HEK293 (cell line): ENCODE measurements at regions not wholly inside any gene's neighbourhood (a gene's known extent, or its start where the extent isn't known, plus 50 kb on each side); places are given as distances from the start of the nearest gene placed in this dataset.

Experiments used
- CTCF ChIA-PET: fragments of 350-600 bp; formaldehyde crosslinking; extraction: SDS; loops from one replicate; lab custom pipeline; 2021; ENCODE audit warnings: antibody characterized with exemption; lab: Yijun Ruan, JAX
- POLR2A ChIA-PET: fragments of 300-600 bp; formaldehyde crosslinking; extraction: SDS; loops from one replicate; lab custom pipeline; 2020; ENCODE audit warnings: antibody characterized with exemption, inconsistent platforms; lab: Yijun Ruan, JAX
- H3K27ac ChIP-seq: fragments of 200-500 bp; sonication (Bioruptor generic); 2 replicates; pipeline ENCODE4 v1.5.1; 2014; ENCODE audit warnings: low read depth, low read length, control low read depth, inconsistent platforms; ENCODE audit errors: extremely low read depth
- H3K36me3 ChIP-seq, 2 experiments: fragments of 200-500 bp in 1 of 2; sonication (Bioruptor generic) in 1 of 2; 1 replicate in 1 of 2; 2 replicates in 1 of 2; pipeline ENCODE4 v1.5.1; 2014 to 2017; ENCODE audit warnings: inconsistent platforms in 2 of 2, low read length in 2 of 2; ENCODE audit not compliant: control insufficient read depth in 2 of 2, insufficient read depth in 1 of 2
- H3K4me1 ChIP-seq: fragments of 200-500 bp; sonication (Bioruptor generic); 2 replicates; pipeline ENCODE4 v1.5.1; 2014; ENCODE audit warnings: mild to moderate bottlenecking, low read length, inconsistent platforms; ENCODE audit not compliant: control insufficient read depth, insufficient read depth
- H3K4me3 ChIP-seq: 2 replicates; pipeline ENCODE4 v1.5.1; 2011; ENCODE audit warnings: low read depth, mild to moderate bottlenecking, control low read depth, low read length, moderate library complexity
- H3K9me3 ChIP-seq: fragments of 200-500 bp; sonication (Bioruptor generic); 2 replicates; pipeline ENCODE4 v1.5.1; 2014; ENCODE audit warnings: low read depth, low read length, inconsistent platforms; ENCODE audit not compliant: control insufficient read depth, insufficient read depth
- GFI1B ChIP-seq: fragments of 450-650 bp; formaldehyde crosslinking; IDR thresholded peaks from 2 replicates; pipeline ENCODE4 v1.5.1; 2016; ENCODE audit warnings: missing biosample characterization, missing genetic modification characterization
- GLIS1 ChIP-seq: fragments of 450-650 bp; formaldehyde crosslinking; IDR thresholded peaks from 2 replicates; pipeline ENCODE4 v1.5.1; 2016; ENCODE audit warnings: missing biosample characterization, missing genetic modification characterization
- KLF10 ChIP-seq: fragments of 450-650 bp; IDR thresholded peaks from 2 replicates; pipeline ENCODE4 v1.5.1; 2018; ENCODE audit warnings: missing biosample characterization, mild to moderate bottlenecking, missing genetic modification characterization
- SCRT2 ChIP-seq: fragments of 450-650 bp; formaldehyde crosslinking; IDR thresholded peaks from 2 replicates; pipeline ENCODE4 v1.5.1; 2016; ENCODE audit warnings: missing biosample characterization, missing genetic modification characterization
- TCF7L2 ChIP-seq: IDR thresholded peaks from 2 replicates; pipeline ENCODE4 v1.6.1; 2011; ENCODE audit warnings: low read depth, mild to moderate bottlenecking, inconsistent platforms, low read length, moderate library complexity, borderline replicate concordance
- ZBTB20 ChIP-seq: fragments of 450-650 bp; formaldehyde crosslinking; IDR thresholded peaks from 2 replicates; pipeline ENCODE4 v1.5.1; 2016; ENCODE audit warnings: missing biosample characterization, missing genetic modification characterization
- ZBTB7A ChIP-seq: fragments of 450-650 bp; formaldehyde crosslinking; IDR thresholded peaks from 2 replicates; pipeline ENCODE4 v1.5.1; 2016; ENCODE audit warnings: low read depth, missing biosample characterization, missing genetic modification characterization
- ZIC2 ChIP-seq: fragments of 450-650 bp; formaldehyde crosslinking; IDR thresholded peaks from 2 replicates; pipeline ENCODE4 v1.5.1; 2016; ENCODE audit warnings: missing biosample characterization, missing genetic modification characterization
- ZNF324 ChIP-seq: fragments of 450-650 bp; formaldehyde crosslinking; IDR thresholded peaks from 2 replicates; pipeline ENCODE4 v1.5.1; 2016; ENCODE audit warnings: missing biosample characterization, missing genetic modification characterization
- ZNF335 ChIP-seq: fragments of 450-650 bp; formaldehyde crosslinking; conservative IDR thresholded peaks from 2 replicates; pipeline ENCODE4 v1.5.1; 2016; ENCODE audit warnings: missing biosample characterization, missing genetic modification characterization
- ZNF416 ChIP-seq: fragments of 450-650 bp; formaldehyde crosslinking; IDR thresholded peaks from 2 replicates; pipeline ENCODE4 v1.5.1; 2016; ENCODE audit warnings: missing biosample characterization, missing genetic modification characterization
- ZNF48 ChIP-seq: fragments of 450-650 bp; formaldehyde crosslinking; IDR thresholded peaks from 2 replicates; pipeline ENCODE4 v1.5.1; 2016; ENCODE audit warnings: missing biosample characterization, missing genetic modification characterization
- ZNF701 ChIP-seq: fragments of 450-650 bp; formaldehyde crosslinking; IDR thresholded peaks from 2 replicates; pipeline ENCODE4 v1.5.1; 2016; ENCODE audit warnings: missing biosample characterization, missing genetic modification characterization
- TF ChIP-seq, protein P1 (sequence below): fragments of 450-650 bp; formaldehyde crosslinking; IDR thresholded peaks from 2 replicates; pipeline ENCODE4 v1.5.1; 2017; ENCODE audit warnings: missing biosample characterization, missing genetic modification characterization
- TF ChIP-seq, protein P2 (sequence below): fragments of 450-650 bp; formaldehyde crosslinking; IDR thresholded peaks from 2 replicates; pipeline ENCODE4 v1.5.1; 2016; ENCODE audit warnings: missing biosample characterization, missing genetic modification characterization, low read depth
- TF ChIP-seq, protein P3 (sequence below): fragments of 450-650 bp; IDR thresholded peaks from 2 replicates; pipeline ENCODE4 v1.5.1; 2018; ENCODE audit warnings: missing biosample characterization, missing genetic modification characterization

DNA sequence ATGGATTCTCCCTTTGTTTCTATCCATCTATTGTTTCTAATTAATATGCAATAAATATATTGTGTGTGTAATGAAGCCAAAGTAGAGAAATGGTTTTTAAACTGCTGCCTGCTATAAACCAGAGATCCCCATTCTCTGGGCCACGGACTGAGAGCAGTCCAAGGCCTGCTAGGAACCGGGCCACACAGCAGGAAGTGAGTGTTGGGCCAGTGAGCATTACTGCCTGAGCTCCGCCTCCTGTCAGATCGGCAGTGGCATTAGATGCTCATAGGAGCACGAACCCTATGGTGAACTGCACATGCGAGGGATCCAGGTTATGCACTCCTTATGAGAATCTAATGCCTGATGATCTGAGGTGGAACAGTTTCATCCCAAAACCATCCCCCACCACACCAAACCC lies 85.2 kb upstream of the POMGNT2 start:
- H3K9me3 ChIP-seq = no peaks in the 10 kb centered on the region
- H3K4me3 ChIP-seq = no peak overlapping the region
- POLR2A ChIA-PET = no interaction called here
- TF ChIP-seq ZNF416 (tag by site-specific recombination) (no peak), KLF10 (tag by site-specific recombination) (no peak), ZBTB20 (no peak), ZNF48 (no peak), GFI1B (tag by site-specific recombination) (no peak)
- H3K27ac ChIP-seq = no peak overlapping the region
- H3K4me1 ChIP-seq = no peaks in the 10 kb centered on the region
- H3K36me3 ChIP-seq = no peaks in the 10 kb centered on the region
- CTCF ChIA-PET = no interaction called here

DNA sequence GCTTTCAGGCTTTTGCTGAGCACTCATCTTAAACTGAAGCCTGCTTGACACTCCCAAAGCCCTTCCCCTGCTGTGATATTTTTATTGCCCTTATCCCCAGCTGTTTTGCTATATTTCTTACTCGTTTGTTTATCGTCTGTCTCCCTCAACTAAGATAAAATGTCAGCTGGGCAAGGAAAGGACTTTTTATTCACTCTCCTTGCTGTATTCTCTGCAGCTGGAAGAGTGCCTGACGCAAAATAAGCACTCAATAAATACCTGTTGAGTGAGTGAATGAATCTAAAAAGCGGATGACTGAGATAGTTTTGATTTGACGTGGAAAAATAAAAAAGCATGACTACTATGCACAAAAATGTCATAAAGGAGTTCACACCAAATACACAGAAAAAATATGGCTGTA lies 84.8 kb upstream of the POMGNT2 start:
- CTCF ChIA-PET = no interaction called here
- Histone ChIP-seq H3K9me3 (no peaks in the 10 kb centered on the region), H3K27ac (no peak overlapping the region), H3K4me1 (no peaks in the 10 kb centered on the region), H3K36me3 (no peaks in the 10 kb centered on the region), H3K4me3 (no peak overlapping the region)
- POLR2A ChIA-PET = no interaction called here
- TF ChIP-seq ZIC2 (peak; percentile 38), ZNF324 (tag by site-specific recombination) (no peak), GLIS1 (tag by site-specific recombination) (peak; percentile 22; the same call in 1 of the 2 replicates), ZNF701 (tag by site-specific recombination) (no peak), ZNF335 (no peak), SCRT2 (tag by site-specific recombination) (0 out of 2 replicates have a peak, but pooled peaks have one; percentile 35), TCF7L2 (no peak)
- TF ChIP-seq, protein P1, sequence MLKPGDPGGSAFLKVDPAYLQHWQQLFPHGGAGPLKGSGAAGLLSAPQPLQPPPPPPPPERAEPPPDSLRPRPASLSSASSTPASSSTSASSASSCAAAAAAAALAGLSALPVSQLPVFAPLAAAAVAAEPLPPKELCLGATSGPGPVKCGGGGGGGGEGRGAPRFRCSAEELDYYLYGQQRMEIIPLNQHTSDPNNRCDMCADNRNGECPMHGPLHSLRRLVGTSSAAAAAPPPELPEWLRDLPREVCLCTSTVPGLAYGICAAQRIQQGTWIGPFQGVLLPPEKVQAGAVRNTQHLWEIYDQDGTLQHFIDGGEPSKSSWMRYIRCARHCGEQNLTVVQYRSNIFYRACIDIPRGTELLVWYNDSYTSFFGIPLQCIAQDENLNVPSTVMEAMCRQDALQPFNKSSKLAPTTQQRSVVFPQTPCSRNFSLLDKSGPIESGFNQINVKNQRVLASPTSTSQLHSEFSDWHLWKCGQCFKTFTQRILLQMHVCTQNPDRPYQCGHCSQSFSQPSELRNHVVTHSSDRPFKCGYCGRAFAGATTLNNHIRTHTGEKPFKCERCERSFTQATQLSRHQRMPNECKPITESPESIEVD (tag by site-specific recombination) = peak; percentile 64

DNA sequence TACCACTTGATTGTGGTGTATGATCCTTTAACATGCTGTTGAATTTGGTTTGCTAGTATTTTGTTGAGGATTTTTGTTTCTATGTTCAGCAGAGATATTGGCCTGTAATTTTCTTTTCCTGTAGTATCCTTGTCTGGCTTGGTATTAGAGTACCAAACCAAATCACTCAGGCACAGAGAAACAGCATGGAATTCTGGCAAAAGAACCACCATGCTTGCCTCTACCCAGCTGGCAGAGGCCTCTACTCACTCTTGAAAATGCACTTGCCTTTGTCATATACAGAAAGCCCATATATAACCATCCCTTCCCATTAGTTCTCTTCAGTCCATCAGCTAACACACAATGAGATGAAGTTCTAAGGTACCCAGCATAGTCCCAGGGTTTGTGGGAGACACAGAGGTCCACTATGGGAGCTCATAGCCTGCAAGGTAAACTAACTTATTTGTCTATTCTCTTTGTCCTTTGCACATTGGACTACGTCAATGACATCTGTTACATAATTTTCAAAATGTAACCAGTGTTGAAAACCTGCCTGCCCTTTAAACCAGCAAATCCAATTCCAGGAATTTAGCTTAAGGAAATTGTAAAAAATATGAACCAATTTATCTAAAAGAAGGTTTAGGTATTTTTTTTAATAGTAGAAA lies 82.1 kb upstream of the POMGNT2 start:
- no peaks in the 10 kb centered on the region for H3K36me3 ChIP-seq
- H3K9me3 ChIP-seq = no peaks in the 10 kb centered on the region
- no peaks in the 10 kb centered on the region for H3K4me1 ChIP-seq
- TF ChIP-seq, protein P2, sequence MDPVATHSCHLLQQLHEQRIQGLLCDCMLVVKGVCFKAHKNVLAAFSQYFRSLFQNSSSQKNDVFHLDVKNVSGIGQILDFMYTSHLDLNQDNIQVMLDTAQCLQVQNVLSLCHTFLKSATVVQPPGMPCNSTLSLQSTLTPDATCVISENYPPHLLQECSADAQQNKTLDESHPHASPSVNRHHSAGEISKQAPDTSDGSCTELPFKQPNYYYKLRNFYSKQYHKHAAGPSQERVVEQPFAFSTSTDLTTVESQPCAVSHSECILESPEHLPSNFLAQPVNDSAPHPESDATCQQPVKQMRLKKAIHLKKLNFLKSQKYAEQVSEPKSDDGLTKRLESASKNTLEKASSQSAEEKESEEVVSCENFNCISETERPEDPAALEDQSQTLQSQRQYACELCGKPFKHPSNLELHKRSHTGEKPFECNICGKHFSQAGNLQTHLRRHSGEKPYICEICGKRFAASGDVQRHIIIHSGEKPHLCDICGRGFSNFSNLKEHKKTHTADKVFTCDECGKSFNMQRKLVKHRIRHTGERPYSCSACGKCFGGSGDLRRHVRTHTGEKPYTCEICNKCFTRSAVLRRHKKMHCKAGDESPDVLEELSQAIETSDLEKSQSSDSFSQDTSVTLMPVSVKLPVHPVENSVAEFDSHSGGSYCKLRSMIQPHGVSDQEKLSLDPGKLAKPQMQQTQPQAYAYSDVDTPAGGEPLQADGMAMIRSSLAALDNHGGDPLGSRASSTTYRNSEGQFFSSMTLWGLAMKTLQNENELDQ (tag by site-specific recombination) = no peak
- TF ChIP-seq, protein P3, sequence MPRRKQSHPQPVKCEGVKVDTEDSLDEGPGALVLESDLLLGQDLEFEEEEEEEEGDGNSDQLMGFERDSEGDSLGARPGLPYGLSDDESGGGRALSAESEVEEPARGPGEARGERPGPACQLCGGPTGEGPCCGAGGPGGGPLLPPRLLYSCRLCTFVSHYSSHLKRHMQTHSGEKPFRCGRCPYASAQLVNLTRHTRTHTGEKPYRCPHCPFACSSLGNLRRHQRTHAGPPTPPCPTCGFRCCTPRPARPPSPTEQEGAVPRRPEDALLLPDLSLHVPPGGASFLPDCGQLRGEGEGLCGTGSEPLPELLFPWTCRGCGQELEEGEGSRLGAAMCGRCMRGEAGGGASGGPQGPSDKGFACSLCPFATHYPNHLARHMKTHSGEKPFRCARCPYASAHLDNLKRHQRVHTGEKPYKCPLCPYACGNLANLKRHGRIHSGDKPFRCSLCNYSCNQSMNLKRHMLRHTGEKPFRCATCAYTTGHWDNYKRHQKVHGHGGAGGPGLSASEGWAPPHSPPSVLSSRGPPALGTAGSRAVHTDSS (tag by site-specific recombination) = no peak
- TF ChIP-seq ZBTB7A = no peak
- CTCF ChIA-PET = interaction anchor here (0.6 to 1.5 kb wide), 2 partner anchors 15 to 227 kb away, joined by 4 read pairs; no protein-coding TSS in a partner anchor
- POLR2A ChIA-PET = no interaction called here
- H3K27ac ChIP-seq = no peak overlapping the region
- H3K4me3 ChIP-seq = no peak overlapping the region
